Lower leg skin (tissue), 4 donors: ENCODE measurements at regions not wholly inside any gene's neighbourhood (a gene's known extent, or its start where the extent isn't known, plus 50 kb on each side); places are given as distances from the start of the nearest gene placed in this dataset.

Experiments
- DNase-seq, 2 donors: peaks; one replicate each; pipeline ENCODE4 v3.0.0-alpha.2; 2019; ENCODE audit warnings: low spot score in 2 of 2
- H3K4me3 ChIP-seq: fragments of 200-600 bp; sonication (generic); 2 replicates; pipeline ENCODE4 v1.5.1; 2017; ENCODE audit warnings: mild to moderate bottlenecking, low read depth; ENCODE audit not compliant: poor library complexity, severe bottlenecking
- CTCF ChIP-seq, 3 donors: fragments of 450-650 bp; IDR thresholded peaks; one replicate each; pipeline ENCODE4 v1.5.1; 2016; ENCODE audit warnings: antibody characterized with exemption in 3 of 3, mild to moderate bottlenecking in 3 of 3, moderate library complexity in 2 of 3
- POLR2A ChIP-seq, 2 donors: fragments of 450-650 bp; IDR thresholded peaks; one replicate each; pipeline ENCODE4 v1.6.1; 2016 to 2017; ENCODE audit warnings: antibody characterized with exemption in 2 of 2, mild to moderate bottlenecking in 1 of 2, moderate library complexity in 1 of 2
- WGBS, 2 donors: methylation state at CpG; one replicate each; pipeline ENCODE4 v1.1.5; 2018; 5-methylcytosine and 5-hydroxymethylcytosine counted together
- intact Hi-C: fragments of 100-400 bp; cut with DNase I; formaldehyde crosslinking; loops from one replicate; pipeline ENCODE4 v1.15.0; 2023; ENCODE audit warnings: low total_unique reads

DNA sequence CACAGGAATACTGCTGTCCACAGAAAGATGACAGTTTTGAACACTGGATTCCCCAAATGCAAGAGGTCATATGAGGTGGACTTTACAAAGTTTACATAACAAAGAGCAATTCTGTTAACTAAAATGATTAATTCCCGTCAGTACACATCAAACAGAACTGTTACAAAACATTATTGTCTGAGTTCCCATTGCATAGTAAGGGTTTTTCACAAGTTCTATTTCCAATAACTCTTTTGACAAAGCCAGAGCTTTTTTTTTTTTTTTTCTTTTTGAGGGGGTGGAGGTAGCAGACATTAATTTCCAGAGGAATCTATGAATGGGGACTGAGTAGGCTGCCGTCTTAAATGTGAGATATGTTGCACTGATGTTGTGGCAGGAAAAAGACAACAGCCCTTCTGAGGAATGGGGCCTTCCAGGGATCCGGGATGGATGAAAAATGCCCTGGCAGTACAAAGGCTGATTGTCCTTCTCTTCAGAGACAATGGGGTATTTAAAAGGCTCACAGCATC lies 178.1 kb upstream of the KBTBD8 start:
- DNase-seq, result no peak
- no peak for TF ChIP-seq CTCF (IDR thresholded peaks at IDR 0.05)
- TF ChIP-seq POLR2A (IDR thresholded peaks at IDR 0.05), result no peak
- H3K4me3 ChIP-seq, result no peak overlapping the region
- 54 to 64% methylated on average over 3 of the region's 3 CpGs for WGBS, 2 donors
- intact Hi-C loops, result loop anchor here (10.0 kb wide), 2 partner anchors 535 to 565 kb away; no protein-coding TSS in a partner anchor

DNA sequence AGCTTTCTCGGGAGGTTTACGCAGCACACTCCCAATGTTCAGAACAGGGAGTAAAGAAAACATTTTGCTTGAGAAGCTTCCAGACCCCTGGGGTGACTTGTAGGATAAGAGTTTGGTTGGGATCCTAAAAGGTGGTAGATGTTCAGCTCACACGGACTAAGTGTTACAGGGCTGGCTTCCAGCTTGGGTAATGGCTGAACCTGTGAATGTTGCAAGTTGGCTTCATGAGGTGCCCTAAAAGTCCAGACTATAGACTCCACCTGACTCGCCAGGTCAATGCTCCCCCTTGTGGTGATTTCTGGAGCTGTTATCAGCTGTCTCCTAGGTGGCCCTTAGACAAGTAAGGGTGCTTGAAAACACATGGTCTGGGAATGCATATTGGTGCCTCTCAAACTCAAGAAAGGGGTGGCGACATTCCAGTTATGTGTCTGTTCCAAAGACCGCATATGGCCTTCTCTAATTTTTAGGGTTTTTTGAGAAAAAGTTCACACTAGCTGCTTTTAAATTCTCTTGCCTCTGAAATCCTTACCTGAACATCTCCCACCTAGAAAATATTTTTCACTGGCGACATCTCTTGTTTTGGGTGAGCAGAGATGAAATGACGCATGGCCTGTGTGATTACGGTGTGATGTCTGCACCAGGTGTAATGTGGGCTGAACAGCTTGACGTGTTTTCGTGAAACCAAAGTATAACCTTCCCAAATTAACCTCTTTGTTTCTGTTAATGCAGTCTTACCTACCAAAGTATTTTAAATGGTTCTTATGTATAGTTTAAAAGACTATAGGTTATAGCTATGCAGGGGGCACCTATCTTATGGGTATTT lies 175.7 kb upstream of the KBTBD8 start:
- DNase-seq, result peak; percentile 60 to 89
- intact Hi-C loops, result loop anchor here (10.0 kb wide), 2 partner anchors 538 to 568 kb away; no protein-coding TSS in a partner anchor
- H3K4me3 ChIP-seq, result no peak overlapping the region
- 73 to 75% methylated on average over 11 of the region's 11 CpGs for WGBS, 2 donors
- TF ChIP-seq POLR2A (IDR thresholded peaks at IDR 0.05), result no peak
- peak in 1 of 3 donors; percentile 20 for TF ChIP-seq CTCF (IDR thresholded peaks at IDR 0.05)

DNA sequence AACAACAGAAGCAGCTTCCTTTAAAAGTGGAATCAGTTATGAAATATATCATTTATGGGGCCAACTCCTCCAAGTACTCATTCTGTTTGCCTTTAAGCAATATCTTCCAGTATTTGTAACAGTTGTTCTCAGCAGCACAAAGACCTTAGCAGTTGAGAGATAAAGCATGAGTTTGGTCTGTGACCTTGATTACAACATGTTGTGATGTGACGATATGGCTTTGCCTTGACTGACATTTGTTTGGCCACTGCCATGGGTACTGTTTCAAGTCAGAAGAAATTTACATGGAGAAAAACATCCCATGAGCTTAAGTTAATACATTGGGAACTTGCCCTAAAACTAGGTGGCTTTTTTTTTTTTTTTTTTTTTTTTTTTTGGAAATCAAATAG lies 175.1 kb upstream of the KBTBD8 start:
- whole genome bisulfite sequencing, 2 donors, result 77 to 84% methylated on average over 1 of the region's 1 CpG
- no peak overlapping the region for H3K4me3 ChIP-seq
- intact Hi-C loops, result loop anchor here (10.0 kb wide), 2 partner anchors 538 to 568 kb away; no protein-coding TSS in a partner anchor
- TF ChIP-seq CTCF (IDR thresholded peaks at IDR 0.05), result no peak
- no peak for TF ChIP-seq POLR2A (IDR thresholded peaks at IDR 0.05)
- DNase-seq, result no peak

DNA sequence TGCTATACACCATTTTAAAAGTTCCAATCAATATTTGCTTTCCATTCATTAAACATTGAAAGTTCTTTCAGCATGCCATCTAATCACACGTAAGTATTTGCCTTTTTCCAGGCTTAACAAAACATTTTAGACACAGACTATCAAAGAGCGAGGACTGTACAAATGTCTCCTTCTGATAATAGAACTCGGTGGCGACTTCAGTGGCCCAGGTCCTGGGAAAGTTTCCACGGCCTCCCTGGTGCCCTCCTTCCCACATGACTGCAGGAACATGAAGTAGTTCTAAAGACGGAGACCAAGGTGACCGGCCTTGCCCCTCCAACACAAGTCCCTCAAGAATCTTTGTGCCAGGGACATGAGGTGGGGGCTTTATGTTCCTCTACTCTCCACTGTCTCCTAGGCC lies 174.6 kb upstream of the KBTBD8 start:
- TF ChIP-seq CTCF (IDR thresholded peaks at IDR 0.05), result no peak

GRCh38 chr3:66825375-66825774 lies 172.7 kb upstream of the KBTBD8 start:
- TF ChIP-seq POLR2A (IDR thresholded peaks at IDR 0.05), result no peak
- no peak for TF ChIP-seq CTCF (IDR thresholded peaks at IDR 0.05)
- no peak for DNase-seq
- H3K4me3 ChIP-seq, result no peak overlapping the region
- intact Hi-C loops, result loop anchor here (10.0 kb wide), 2 partner anchors 541 to 571 kb away; no protein-coding TSS in a partner anchor
- 91 to 99% methylated on average over 4 of the region's 4 CpGs for WGBS, 2 donors

More for the DNA sequence above, 174.6 kb upstream of the KBTBD8 start:
- H3K4me3 ChIP-seq, result no peak overlapping the region
- DNase-seq, result no peak
- intact Hi-C loops, result loop anchor here (10.0 kb wide), 2 partner anchors 539 to 569 kb away; no protein-coding TSS in a partner anchor
- 86 to 95% methylated on average over 7 of the region's 7 CpGs for WGBS, 2 donors
